Prostate gland (tissue), 2 donors: ENCODE measurements at regions not wholly inside any gene's neighbourhood (a gene's known extent, or its start where the extent isn't known, plus 50 kb on each side); places are given as distances from the start of the nearest gene placed in this dataset.

Experiments used
- POLR2A ChIP-seq: fragments of 450-650 bp; IDR thresholded peaks from one replicate; pipeline ENCODE4 v1.6.1; 2016; ENCODE audit warnings: antibody characterized with exemption, mild to moderate bottlenecking
- TF ChIP-seq, protein P1 (sequence below), 4 experiments: fragments of 200-600 bp in 2 of 4; fragments of 450-650 bp in 2 of 4; sonication (generic) in 2 of 4; IDR thresholded peaks; 1 replicate in 3 of 4; 2 replicates in 1 of 4; pipeline ENCODE4 v1.5.1; 2016 to 2019; ENCODE audit warnings: antibody characterized with exemption in 4 of 4, mild to moderate bottlenecking in 2 of 4, moderate library complexity in 2 of 4

GRCh38 chr19:29086646-29087045 is 126.3 kb downstream of the UQCRFS1 start:
- TF ChIP-seq, protein P1, sequence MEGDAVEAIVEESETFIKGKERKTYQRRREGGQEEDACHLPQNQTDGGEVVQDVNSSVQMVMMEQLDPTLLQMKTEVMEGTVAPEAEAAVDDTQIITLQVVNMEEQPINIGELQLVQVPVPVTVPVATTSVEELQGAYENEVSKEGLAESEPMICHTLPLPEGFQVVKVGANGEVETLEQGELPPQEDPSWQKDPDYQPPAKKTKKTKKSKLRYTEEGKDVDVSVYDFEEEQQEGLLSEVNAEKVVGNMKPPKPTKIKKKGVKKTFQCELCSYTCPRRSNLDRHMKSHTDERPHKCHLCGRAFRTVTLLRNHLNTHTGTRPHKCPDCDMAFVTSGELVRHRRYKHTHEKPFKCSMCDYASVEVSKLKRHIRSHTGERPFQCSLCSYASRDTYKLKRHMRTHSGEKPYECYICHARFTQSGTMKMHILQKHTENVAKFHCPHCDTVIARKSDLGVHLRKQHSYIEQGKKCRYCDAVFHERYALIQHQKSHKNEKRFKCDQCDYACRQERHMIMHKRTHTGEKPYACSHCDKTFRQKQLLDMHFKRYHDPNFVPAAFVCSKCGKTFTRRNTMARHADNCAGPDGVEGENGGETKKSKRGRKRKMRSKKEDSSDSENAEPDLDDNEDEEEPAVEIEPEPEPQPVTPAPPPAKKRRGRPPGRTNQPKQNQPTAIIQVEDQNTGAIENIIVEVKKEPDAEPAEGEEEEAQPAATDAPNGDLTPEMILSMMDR (IDR thresholded peaks at IDR 0.05), result no peak
- no peak for TF ChIP-seq POLR2A
